Fibroblast of lung (primary cell): ENCODE measurements at regions not wholly inside any gene's neighbourhood (a gene's known extent, or its start where the extent isn't known, plus 50 kb on each side); places are given as distances from the start of the nearest gene placed in this dataset.
A peak's percentile ranks its signal among the peaks of the same experiment; 100 is the strongest.

Experiments
- DNase-seq, 2 donors: peaks; one replicate each; pipeline versions ENCODE4 v3.0.0 to v3.0.0-alpha.2; 2010; ENCODE audit warnings: low read depth in 2 of 2
- H2AFZ ChIP-seq: 2 replicates; pipeline ENCODE4 v1.5.1; 2012; ENCODE audit warnings: low read length, control low read depth, inconsistent platforms
- H3K27ac ChIP-seq: 2 replicates; pipeline ENCODE4 v1.5.1; 2011; ENCODE audit warnings: low read length, control low read depth; ENCODE audit not compliant: insufficient read depth
- H3K27me3 ChIP-seq: 2 replicates; pipeline ENCODE4 v1.5.1; 2011; ENCODE audit warnings: mild to moderate bottlenecking, low read length; ENCODE audit not compliant: control insufficient read depth, insufficient read depth
- H3K36me3 ChIP-seq: 2 replicates; pipeline ENCODE4 v1.5.1; 2011; ENCODE audit warnings: low read length; ENCODE audit not compliant: control insufficient read depth, insufficient read depth
- H3K4me1 ChIP-seq: 2 replicates; pipeline ENCODE4 v1.5.1; 2011; ENCODE audit warnings: low read length; ENCODE audit not compliant: control insufficient read depth, insufficient read depth; ENCODE audit errors: extremely low read depth
- H3K4me2 ChIP-seq: 2 replicates; pipeline ENCODE4 v1.5.1; 2011; ENCODE audit warnings: low read length, control low read depth; ENCODE audit not compliant: insufficient read depth; ENCODE audit errors: extremely low read depth
- H3K4me3 ChIP-seq, 4 experiments: fragments of 200-600 bp in 1 of 4; sonication (generic) in 1 of 4; replicated peaks in 1 of 4; 2 replicates each; pipeline ENCODE4 v1.5.1; 2011 to 2016; ENCODE audit warnings: low read length in 4 of 4, low read depth in 3 of 4, mild to moderate bottlenecking in 3 of 4, control low read depth in 2 of 4, inconsistent platforms in 1 of 4, mixed read lengths in 1 of 4; ENCODE audit not compliant: insufficient read depth in 1 of 4; ENCODE audit errors: control extremely low read depth in 1 of 4
- H3K79me2 ChIP-seq: 2 replicates; pipeline ENCODE4 v1.5.1; 2012; ENCODE audit warnings: mild to moderate bottlenecking, low read length, inconsistent platforms; ENCODE audit not compliant: control insufficient read depth, insufficient read depth
- H3K9ac ChIP-seq: 2 replicates; pipeline ENCODE4 v1.5.1; 2011; ENCODE audit warnings: mild to moderate bottlenecking, low read length, control low read depth; ENCODE audit not compliant: insufficient read depth
- H3K9me3 ChIP-seq: 2 replicates; pipeline ENCODE4 v1.5.1; 2012; ENCODE audit warnings: low read depth, low read length; ENCODE audit not compliant: control insufficient read depth, insufficient read depth
- H4K20me1 ChIP-seq: 2 replicates; pipeline ENCODE4 v1.5.1; 2011; ENCODE audit warnings: low read length; ENCODE audit not compliant: control insufficient read depth, insufficient read depth; ENCODE audit errors: extremely low read depth
- CTCF ChIP-seq, 2 donors: IDR thresholded peaks in 1 of 2; conservative IDR thresholded peaks in 1 of 2; 1 replicate in 1 of 2; 2 replicates in 1 of 2; pipeline ENCODE4 v1.5.1; 2011 to 2012; ENCODE audit warnings: low read length in 2 of 2, control low read depth in 1 of 2, inconsistent platforms in 1 of 2, low read depth in 1 of 2, mild to moderate bottlenecking in 1 of 2
- EZH2 ChIP-seq: IDR thresholded peaks from 2 replicates; pipeline ENCODE4 v1.5.1; 2012; ENCODE audit warnings: low read length, control low read depth, mild to moderate bottlenecking; ENCODE audit errors: missing control alignments

- H3K9ac ChIP-seq = no peak overlapping the region
- no peak for DNase-seq
- H3K4me3 ChIP-seq = no peak overlapping the region
- TF ChIP-seq CTCF (conservative IDR thresholded peaks at IDR 0.05 in 1 of 2, IDR thresholded peaks at IDR 0.05 in 1 of 2; ENCODE audit: low read depth in 1 of 2, low read length in 2 of 2) (no peak), EZH2 (no peak)
- no peaks in the 10 kb centered on the region for H3K9me3 ChIP-seq
- H3K36me3 ChIP-seq = no peaks in the 10 kb centered on the region
- H2AFZ ChIP-seq = no peak overlapping the region
- no peaks in the 10 kb centered on the region for H3K79me2 ChIP-seq
- H3K4me1 ChIP-seq = no peaks in the 10 kb centered on the region
- no peaks in the 10 kb centered on the region for H3K27me3 ChIP-seq
- no peaks in the 10 kb centered on the region for H4K20me1 ChIP-seq
- no peak overlapping the region for H3K4me2 ChIP-seq
- no peak overlapping the region for H3K27ac ChIP-seq
These were observed 91.2 kb upstream of the STARD3NL start for GRCh38 chr7:38086857-38087256.

- H3K36me3 ChIP-seq = no peaks in the 10 kb centered on the region
- no peak for TF ChIP-seq CTCF (conservative IDR thresholded peaks at IDR 0.05 in 1 of 2, IDR thresholded peaks at IDR 0.05 in 1 of 2; ENCODE audit: low read depth in 1 of 2, low read length in 2 of 2)
- no peak overlapping the region for H3K27ac ChIP-seq
- peak; percentile 13 to 83 for DNase-seq
- H3K4me3 ChIP-seq = no peak overlapping the region
- H3K9me3 ChIP-seq = no peaks in the 10 kb centered on the region
- no peaks in the 10 kb centered on the region for H3K4me1 ChIP-seq
- no peaks in the 10 kb centered on the region for H4K20me1 ChIP-seq
- H3K4me2 ChIP-seq = no peak overlapping the region
- no peak overlapping the region for H2AFZ ChIP-seq
- no peak overlapping the region for H3K9ac ChIP-seq
- no peaks in the 10 kb centered on the region for H3K27me3 ChIP-seq
- H3K79me2 ChIP-seq = no peaks in the 10 kb centered on the region
These were observed 75.5 kb upstream of the STARD3NL start for GRCh38 chr7:38102507-38102906.

- H3K27ac ChIP-seq = no peak overlapping the region
- peak; percentile 42 to 62 for TF ChIP-seq CTCF (conservative IDR thresholded peaks at IDR 0.05 in 1 of 2, IDR thresholded peaks at IDR 0.05 in 1 of 2; ENCODE audit: low read depth in 1 of 2, low read length in 2 of 2)
- no peak for TF ChIP-seq EZH2
- no peaks in the 10 kb centered on the region for H3K9me3 ChIP-seq
- H3K4me1 ChIP-seq = no peaks in the 10 kb centered on the region
- H3K27me3 ChIP-seq = peaks cover 2% of the 10 kb centered on the region
- H3K79me2 ChIP-seq = no peaks in the 10 kb centered on the region
- no peak overlapping the region for H3K4me2 ChIP-seq
- H3K9ac ChIP-seq = no peak overlapping the region
- no peak overlapping the region for H3K4me3 ChIP-seq
- no peaks in the 10 kb centered on the region for H4K20me1 ChIP-seq
- no peaks in the 10 kb centered on the region for H3K36me3 ChIP-seq
- peak; percentile 45 to 63 for DNase-seq
- H2AFZ ChIP-seq = no peak overlapping the region
These were observed 72.1 kb upstream of the STARD3NL start for GRCh38 chr7:38105874-38106483.
